NT2/D1 (cell line): ENCODE measurements at regions not wholly inside any gene's neighbourhood (a gene's known extent, or its start where the extent isn't known, plus 50 kb on each side); places are given as distances from the start of the nearest gene placed in this dataset.

Experiments used
- SUZ12 ChIP-seq: IDR thresholded peaks from 2 replicates; pipeline ENCODE4 v1.6.1; 2011; ENCODE audit not compliant: insufficient read length, insufficient read depth; ENCODE audit errors: extremely low read depth
- YY1 ChIP-seq: IDR thresholded peaks from 2 replicates; pipeline ENCODE4 v1.6.1; 2011; ENCODE audit not compliant: insufficient read length, insufficient read depth
- ZNF274 ChIP-seq: IDR thresholded peaks from 2 replicates; pipeline ENCODE4 v1.6.1; 2011; ENCODE audit warnings: mild to moderate bottlenecking, low read depth, low read length

- TF ChIP-seq ZNF274 (no peak), SUZ12 (no peak), YY1 (no peak)
Measured at GRCh38 chr10:3533296-3533695, 251.7 kb downstream of the KLF6 start.
